ENCODE measurements at regions not wholly inside any gene's neighbourhood (a gene's known extent, or its start where the extent isn't known, plus 50 kb on each side); places are given as distances from the start of the nearest gene placed in this dataset.

DNA sequence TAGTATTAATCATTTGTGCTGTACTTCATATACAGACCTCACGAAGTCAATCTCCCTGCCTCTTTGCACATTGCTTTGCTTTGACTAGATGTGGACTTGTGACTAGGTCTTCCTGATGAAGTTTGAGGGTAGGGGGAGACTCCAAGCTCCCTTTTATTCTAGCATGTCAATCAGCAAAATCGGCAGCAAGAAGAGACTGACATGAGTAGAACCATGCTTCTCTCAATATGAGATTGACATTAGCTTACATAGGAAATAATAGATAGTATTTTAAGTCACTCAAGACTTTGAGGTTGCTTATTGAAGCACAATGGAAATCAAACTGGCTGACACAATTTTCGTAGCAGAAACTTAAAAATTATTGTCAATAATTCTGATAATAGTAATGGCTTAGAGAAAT is 866.4 kb upstream of the ADAMTS5 start:
- TF ChIP-seq FOXK2 (IDR thresholded peaks at IDR 0.05) (no peak), ELF4 (IDR thresholded peaks at IDR 0.05) (no peak), TARDBP (IDR thresholded peaks at IDR 0.05) (no peak), ARNT (IDR thresholded peaks at IDR 0.05) (no peak), FOXA1 (IDR thresholded peaks at IDR 0.05) (no peak), HDGF (IDR thresholded peaks at IDR 0.05; ENCODE audit: borderline replicate concordance) (no peak)
- ChIA-PET CTCF (no interaction called here), POLR2A (no interaction called here)
- no peak for DNase-seq (ENCODE audit: extremely low spot score)

DNA sequence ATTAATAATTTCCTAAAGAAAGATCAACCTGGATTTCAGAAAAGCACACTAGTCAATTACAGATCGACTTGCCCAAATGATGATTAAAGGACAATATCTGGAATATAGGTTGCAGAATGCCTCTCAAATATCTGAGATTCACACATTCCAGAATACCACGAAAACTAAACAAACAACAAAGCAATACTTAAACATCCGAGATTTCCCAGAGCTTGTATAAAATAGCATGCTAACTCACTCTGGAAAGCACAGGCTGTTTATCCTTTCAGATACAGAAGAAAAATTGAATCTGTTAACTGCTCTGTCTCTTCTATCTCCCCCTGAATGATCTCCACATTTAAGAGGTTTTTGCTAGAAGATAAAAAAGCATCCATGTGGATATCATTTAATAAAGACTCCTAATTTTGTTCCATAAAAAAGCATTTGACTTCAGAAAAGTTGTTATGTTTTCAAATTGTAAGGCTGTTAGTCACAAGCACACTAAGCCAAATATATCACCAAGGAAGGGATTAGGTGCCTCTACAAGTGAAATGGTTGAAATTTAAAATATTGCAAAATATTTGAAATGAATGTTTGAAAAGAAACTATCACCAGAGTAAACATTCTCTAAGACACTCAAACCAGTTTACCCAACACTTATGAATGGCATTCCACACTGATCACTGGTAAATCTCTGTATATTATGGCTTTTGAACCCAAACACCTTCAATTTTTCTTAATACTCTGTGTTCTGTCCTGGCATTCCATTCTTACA is 865.1 kb upstream of the ADAMTS5 start:
- CTCF ChIA-PET: no interaction called here
- POLR2A ChIA-PET: no interaction called here
- TF ChIP-seq NFRKB (IDR thresholded peaks at IDR 0.05) (no peak), ZNF384 (IDR thresholded peaks at IDR 0.05) (no peak), LEF1 (IDR thresholded peaks at IDR 0.05; ENCODE audit: borderline replicate concordance) (no peak), FOXM1 (IDR thresholded peaks at IDR 0.05; ENCODE audit: borderline replicate concordance) (no peak), TARDBP (IDR thresholded peaks at IDR 0.05) (no peak), FOXA1 (IDR thresholded peaks at IDR 0.05) (no peak), L3MBTL2 (conservative IDR thresholded peaks at IDR 0.05) (no peak), FOXK2 (IDR thresholded peaks at IDR 0.05) (no peak), HDGF (IDR thresholded peaks at IDR 0.05; ENCODE audit: borderline replicate concordance) (no peak), ARNT (IDR thresholded peaks at IDR 0.05) (no peak), CTBP1 (IDR thresholded peaks at IDR 0.05; ENCODE audit: borderline replicate concordance) (no peak), ELF4 (IDR thresholded peaks at IDR 0.05) (no peak), SP1 (IDR thresholded peaks at IDR 0.05) (no peak), SUZ12 (IDR thresholded peaks at IDR 0.05) (no peak), BHLHE40 (IDR thresholded peaks at IDR 0.05; ENCODE audit: borderline replicate concordance) (no peak)
- TF ChIP-seq, protein P1, sequence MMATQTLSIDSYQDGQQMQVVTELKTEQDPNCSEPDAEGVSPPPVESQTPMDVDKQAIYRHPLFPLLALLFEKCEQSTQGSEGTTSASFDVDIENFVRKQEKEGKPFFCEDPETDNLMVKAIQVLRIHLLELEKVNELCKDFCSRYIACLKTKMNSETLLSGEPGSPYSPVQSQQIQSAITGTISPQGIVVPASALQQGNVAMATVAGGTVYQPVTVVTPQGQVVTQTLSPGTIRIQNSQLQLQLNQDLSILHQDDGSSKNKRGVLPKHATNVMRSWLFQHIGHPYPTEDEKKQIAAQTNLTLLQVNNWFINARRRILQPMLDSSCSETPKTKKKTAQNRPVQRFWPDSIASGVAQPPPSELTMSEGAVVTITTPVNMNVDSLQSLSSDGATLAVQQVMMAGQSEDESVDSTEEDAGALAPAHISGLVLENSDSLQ (IDR thresholded peaks at IDR 0.05): no peak
- no peak for DNase-seq (ENCODE audit: extremely low spot score)

DNA sequence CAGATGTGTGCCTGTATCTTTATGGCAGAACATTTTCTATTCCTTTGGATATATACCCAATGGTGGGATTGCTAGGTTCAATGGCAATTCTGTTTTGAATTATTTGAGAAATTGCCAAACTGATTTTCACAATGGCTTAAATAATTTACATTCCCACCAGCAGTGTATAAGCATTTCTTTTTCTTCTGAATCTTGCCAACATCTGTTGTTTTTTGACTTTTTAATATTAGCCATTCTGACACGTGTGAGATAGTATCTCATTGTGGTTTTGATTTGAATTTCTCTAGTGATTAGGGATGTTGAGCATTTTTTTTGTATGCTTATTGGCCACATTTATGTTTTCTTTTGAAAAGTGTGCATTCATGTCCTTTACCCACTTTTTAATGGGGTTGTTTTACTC is 864.3 kb upstream of the ADAMTS5 start:
- no peak for DNase-seq (ENCODE audit: extremely low spot score)
- TF ChIP-seq ZNF384 (IDR thresholded peaks at IDR 0.05): no peak
- no peak for TF ChIP-seq BHLHE40 (IDR thresholded peaks at IDR 0.05; ENCODE audit: borderline replicate concordance)
- no peak for TF ChIP-seq CTBP1 (IDR thresholded peaks at IDR 0.05; ENCODE audit: borderline replicate concordance)
- no peak for TF ChIP-seq ELF4 (IDR thresholded peaks at IDR 0.05)
- TF ChIP-seq NFRKB (IDR thresholded peaks at IDR 0.05): no peak
- no peak for TF ChIP-seq SUZ12 (IDR thresholded peaks at IDR 0.05)
- TF ChIP-seq, protein P1 (IDR thresholded peaks at IDR 0.05): no peak
- no peak for TF ChIP-seq FOXK2 (IDR thresholded peaks at IDR 0.05)
- TF ChIP-seq ARNT (IDR thresholded peaks at IDR 0.05): no peak
- no peak for TF ChIP-seq HDGF (IDR thresholded peaks at IDR 0.05; ENCODE audit: borderline replicate concordance)
- no peak for TF ChIP-seq SP1 (IDR thresholded peaks at IDR 0.05)
- no peak for TF ChIP-seq TARDBP (IDR thresholded peaks at IDR 0.05)
- no peak for TF ChIP-seq LEF1 (IDR thresholded peaks at IDR 0.05; ENCODE audit: borderline replicate concordance)
- TF ChIP-seq L3MBTL2 (conservative IDR thresholded peaks at IDR 0.05): no peak
- CTCF ChIA-PET: no interaction called here
- POLR2A ChIA-PET: no interaction called here

DNA sequence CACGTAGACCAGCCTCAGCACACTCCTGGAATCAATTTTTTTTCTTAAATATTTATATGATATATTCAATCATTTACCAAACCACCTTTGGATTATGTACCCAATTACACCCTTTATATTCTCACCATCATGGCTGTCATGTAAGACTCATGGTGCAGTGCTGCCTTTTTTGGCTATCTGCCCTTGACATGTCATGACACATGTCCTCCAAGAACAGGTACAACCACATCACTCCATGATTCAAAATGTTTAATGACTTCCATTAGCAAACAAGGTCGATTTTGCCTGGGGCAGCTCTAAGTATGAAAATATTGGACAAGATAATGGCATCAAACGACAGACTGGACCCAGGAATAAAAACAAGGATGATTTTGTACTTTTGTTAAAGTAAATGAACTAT is 861.1 kb upstream of the ADAMTS5 start:
- CTCF ChIA-PET: no interaction called here
- POLR2A ChIA-PET: no interaction called here
- TF ChIP-seq ZNF384 (IDR thresholded peaks at IDR 0.05) (no peak), L3MBTL2 (conservative IDR thresholded peaks at IDR 0.05) (no peak), LEF1 (IDR thresholded peaks at IDR 0.05; ENCODE audit: borderline replicate concordance) (no peak), NFRKB (IDR thresholded peaks at IDR 0.05) (no peak), BHLHE40 (IDR thresholded peaks at IDR 0.05; ENCODE audit: borderline replicate concordance) (no peak), ARNT (IDR thresholded peaks at IDR 0.05) (no peak), FOXK2 (IDR thresholded peaks at IDR 0.05) (no peak), ELF4 (IDR thresholded peaks at IDR 0.05) (no peak), TARDBP (IDR thresholded peaks at IDR 0.05) (no peak)
- TF ChIP-seq, protein P1 (IDR thresholded peaks at IDR 0.05): no peak
- DNase-seq (ENCODE audit: extremely low spot score): no peak

DNA sequence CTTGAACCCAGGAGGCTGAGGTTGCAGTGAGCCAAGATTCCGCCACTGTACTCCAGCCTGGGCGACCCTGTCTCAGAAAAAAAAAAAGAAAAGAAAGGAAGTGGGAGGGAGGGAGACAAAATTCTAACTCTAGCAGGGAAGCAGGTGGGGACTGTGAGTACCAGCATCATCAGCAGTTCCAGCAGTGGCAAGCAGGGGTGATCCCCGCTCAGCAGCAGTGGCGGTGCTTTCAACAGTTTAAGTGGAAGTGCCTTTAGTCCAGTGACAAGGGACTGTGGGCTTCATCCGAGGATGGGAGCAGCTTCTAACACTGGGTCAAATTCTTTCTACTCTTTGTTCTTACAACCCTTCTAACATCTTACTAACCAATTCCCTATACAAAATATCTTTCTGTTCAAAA is 858.1 kb upstream of the ADAMTS5 start:
- CTCF ChIA-PET: no interaction called here
- POLR2A ChIA-PET: no interaction called here

More for the DNA sequence above, 858.1 kb upstream of the ADAMTS5 start:
- no peak for DNase-seq (ENCODE audit: extremely low spot score)
- TF ChIP-seq ELF4 (IDR thresholded peaks at IDR 0.05) (no peak), LEF1 (IDR thresholded peaks at IDR 0.05; ENCODE audit: borderline replicate concordance) (no peak), FOXM1 (IDR thresholded peaks at IDR 0.05; ENCODE audit: borderline replicate concordance) (no peak), NFRKB (IDR thresholded peaks at IDR 0.05) (no peak), HDGF (IDR thresholded peaks at IDR 0.05; ENCODE audit: borderline replicate concordance) (no peak), L3MBTL2 (conservative IDR thresholded peaks at IDR 0.05) (no peak), SUZ12 (IDR thresholded peaks at IDR 0.05) (no peak)
- TF ChIP-seq, protein P1 (IDR thresholded peaks at IDR 0.05): no peak

Measured in HEK293T (cell line).